GM23248 (cell line): ENCODE measurements at regions not wholly inside any gene's neighbourhood (a gene's known extent, or its start where the extent isn't known, plus 50 kb on each side); places are given as distances from the start of the nearest gene placed in this dataset.

Experiments used
- DNase-seq: peaks from one replicate; pipeline ENCODE4 v3.0.0-alpha.2; 2015
- H2AFZ ChIP-seq: fragments of 200-600 bp; sonication (generic); 2 replicates; pipeline ENCODE4 v1.6.1; 2016; ENCODE audit warnings: antibody characterized with exemption
- H3F3A ChIP-seq: fragments of 200-600 bp; sonication (generic); 2 replicates; pipeline ENCODE4 v1.6.1; 2016; ENCODE audit warnings: mild to moderate bottlenecking, antibody characterized with exemption, mixed run types; ENCODE audit not compliant: insufficient read depth
- H3K27ac ChIP-seq: fragments of 200-600 bp; sonication (generic); 2 replicates; pipeline ENCODE4 v1.5.1; 2016; ENCODE audit warnings: mild to moderate bottlenecking
- H3K27me3 ChIP-seq: fragments of 200-600 bp; sonication (generic); replicated peaks from 2 replicates; pipeline ENCODE4 v1.6.1; 2016; ENCODE audit warnings: mild to moderate bottlenecking; ENCODE audit not compliant: insufficient read depth
- H3K36me3 ChIP-seq: fragments of 200-600 bp; sonication (generic); 2 replicates; pipeline ENCODE4 v1.6.1; 2016; ENCODE audit warnings: low read depth, mild to moderate bottlenecking
- H3K4me1 ChIP-seq: fragments of 200-600 bp; sonication (generic); 2 replicates; pipeline ENCODE4 v1.6.1; 2016; ENCODE audit warnings: mild to moderate bottlenecking; ENCODE audit not compliant: insufficient read depth
- H3K4me2 ChIP-seq: fragments of 200-600 bp; sonication (generic); one replicate; pipeline ENCODE4 v1.6.1; 2016; ENCODE audit warnings: mild to moderate bottlenecking; ENCODE audit not compliant: unreplicated experiment
- H3K4me3 ChIP-seq: fragments of 200-600 bp; sonication (generic); 2 replicates; pipeline ENCODE4 v1.5.1; 2016; ENCODE audit warnings: mild to moderate bottlenecking
- H3K79me2 ChIP-seq: fragments of 200-600 bp; sonication (generic); 2 replicates; pipeline ENCODE4 v1.6.1; 2016; ENCODE audit warnings: mild to moderate bottlenecking; ENCODE audit not compliant: insufficient read depth
- H3K9ac ChIP-seq: fragments of 200-600 bp; sonication (generic); 2 replicates; pipeline ENCODE4 v1.6.1; 2016; ENCODE audit warnings: mild to moderate bottlenecking
- H3K9me2 ChIP-seq: fragments of 200-600 bp; sonication (generic); 2 replicates; pipeline ENCODE4 v1.6.1; 2016; ENCODE audit warnings: mixed run types, mild to moderate bottlenecking, moderate library complexity; ENCODE audit not compliant: insufficient read depth
- H3K9me3 ChIP-seq: fragments of 200-600 bp; sonication (generic); one replicate; pipeline ENCODE4 v1.6.1; 2017; ENCODE audit warnings: low read depth
- H4K20me1 ChIP-seq: fragments of 200-600 bp; sonication (generic); 2 replicates; pipeline ENCODE4 v1.6.0; 2016; ENCODE audit not compliant: insufficient read depth
- EZH2 ChIP-seq: fragments of 200-600 bp; sonication (generic); IDR thresholded peaks from 2 replicates; pipeline ENCODE4 v1.6.1; 2018; ENCODE audit warnings: antibody characterized with exemption, mild to moderate bottlenecking; ENCODE audit not compliant: insufficient read depth, poor library complexity, severe bottlenecking
- EZH2phosphoT487 ChIP-seq: fragments of 200-600 bp; sonication (generic); IDR thresholded peaks from 2 replicates; pipeline ENCODE4 v1.6.1; 2018; ENCODE audit warnings: antibody characterized with exemption, moderate library complexity, mild to moderate bottlenecking, low read depth; ENCODE audit not compliant: insufficient read depth
- WGBS, 2 experiments: methylation state at CpG; one replicate each; pipeline ENCODE4 v1.1.6; 2015 to 2017; ENCODE audit warnings: low lambda C conversion rate in 2 of 2, low coverage in 1 of 2; ENCODE audit errors: missing lambda C conversion rate in 2 of 2; 5-methylcytosine and 5-hydroxymethylcytosine counted together
- in situ Hi-C: fragments of 300-500 bp; cut with MboI; formaldehyde crosslinking; loops from 2 replicates; pipeline ENCODE4 v1.15.0; 2020

DNA sequence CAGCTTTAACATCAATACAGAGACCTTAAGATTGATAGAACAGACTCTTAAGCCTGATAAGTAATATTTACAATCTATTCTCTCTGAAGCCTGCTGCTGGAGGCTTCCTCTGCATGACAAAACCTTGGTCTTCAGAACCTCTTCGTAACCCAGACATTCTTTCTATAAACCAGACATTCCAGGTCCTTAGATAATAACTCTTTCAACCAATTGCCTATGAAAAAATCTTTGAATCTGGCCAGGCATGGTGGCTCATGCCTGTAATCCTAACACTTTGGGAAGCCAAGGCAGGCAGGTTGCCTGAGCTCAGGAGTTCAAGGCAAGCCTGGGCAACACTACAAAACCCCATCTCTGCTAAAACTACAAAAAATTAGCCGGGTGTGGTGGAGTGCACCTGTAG lies 327.8 kb downstream of the ENC1 start:
- peak; percentile 29 for DNase-seq
- no peak overlapping the region for H3K9ac ChIP-seq
- no peaks in the 10 kb centered on the region for H3K9me2 ChIP-seq
- WGBS, 2 experiments, result 89% methylated on average over 2 of the region's 2 CpGs
- H3K9me3 ChIP-seq, result no peaks in the 10 kb centered on the region
- no peaks in the 10 kb centered on the region for H4K20me1 ChIP-seq
- H3K27ac ChIP-seq, result no peak overlapping the region
- in situ Hi-C loops, result no loop called here
- H3K4me2 ChIP-seq, result no peak overlapping the region
- peaks cover 34% of the 10 kb centered on the region for H3F3A ChIP-seq
- no peaks in the 10 kb centered on the region for H3K79me2 ChIP-seq
- no peaks in the 10 kb centered on the region for H3K27me3 ChIP-seq
- H3K36me3 ChIP-seq, result no peaks in the 10 kb centered on the region
- no peak overlapping the region for H3K4me3 ChIP-seq
- no peak for TF ChIP-seq EZH2
- TF ChIP-seq EZH2phosphoT487, result no peak
- peaks cover 57% of the 10 kb centered on the region for H3K4me1 ChIP-seq
- H2AFZ ChIP-seq, result no peak overlapping the region

DNA sequence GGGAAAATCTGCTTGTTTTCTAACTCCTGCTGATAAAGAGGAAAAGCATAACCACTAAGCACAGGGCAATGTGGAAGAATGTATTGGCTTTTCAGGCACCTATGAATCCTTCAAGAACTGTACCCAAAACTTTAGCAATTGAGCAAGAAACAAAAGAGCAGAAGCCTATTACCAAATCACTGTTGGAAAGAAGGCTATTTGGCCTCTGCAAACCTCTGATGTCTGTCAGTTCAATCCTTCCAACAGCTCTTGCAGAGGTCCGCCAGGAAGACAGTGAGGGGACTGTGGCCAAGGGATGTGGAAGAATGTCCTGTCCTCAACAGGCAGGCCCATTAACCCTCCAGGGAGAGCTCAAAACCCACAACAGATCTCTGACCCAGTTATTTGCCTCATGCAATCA lies 328.6 kb downstream of the ENC1 start:
- no peak for DNase-seq
- Histone ChIP-seq H3K9me3 (no peaks in the 10 kb centered on the region), H3K4me3 (no peak overlapping the region), H3K79me2 (no peaks in the 10 kb centered on the region), H3K4me2 (no peak overlapping the region), H4K20me1 (no peaks in the 10 kb centered on the region), H3K27ac (no peak overlapping the region), H2AFZ (no peak overlapping the region), H3F3A (peaks cover 26% of the 10 kb centered on the region), H3K9ac (no peak overlapping the region), H3K4me1 (peaks cover 50% of the 10 kb centered on the region), H3K9me2 (no peaks in the 10 kb centered on the region), H3K27me3 (no peaks in the 10 kb centered on the region), H3K36me3 (no peaks in the 10 kb centered on the region)
- 77 to 95% methylated on average over 1 of the region's 1 CpG for WGBS, 2 experiments
- in situ Hi-C loops, result no loop called here
- TF ChIP-seq EZH2phosphoT487 (no peak), EZH2 (no peak)

GRCh38 chr5:74310997-74311930 lies 329.3 kb downstream of the ENC1 start:
- peaks cover 43% of the 10 kb centered on the region for H3K4me1 ChIP-seq
- H3K36me3 ChIP-seq, result no peaks in the 10 kb centered on the region
- H3K79me2 ChIP-seq, result no peaks in the 10 kb centered on the region
- no peak overlapping the region for H3K27ac ChIP-seq
- no peak overlapping the region for H3K9ac ChIP-seq
- H3F3A ChIP-seq, result peaks cover 21% of the 10 kb centered on the region
- no peak for DNase-seq
- TF ChIP-seq EZH2 (no peak), EZH2phosphoT487 (no peak)
- no peaks in the 10 kb centered on the region for H3K9me2 ChIP-seq
- no peaks in the 10 kb centered on the region for H3K27me3 ChIP-seq
- WGBS, 2 experiments, result 89 to 93% methylated on average over 8 of the region's 8 CpGs
- H4K20me1 ChIP-seq, result no peaks in the 10 kb centered on the region
- no peaks in the 10 kb centered on the region for H3K9me3 ChIP-seq
- no peak overlapping the region for H3K4me2 ChIP-seq
- in situ Hi-C loops, result no loop called here
- H2AFZ ChIP-seq, result no peak overlapping the region
- H3K4me3 ChIP-seq, result no peak overlapping the region

DNA sequence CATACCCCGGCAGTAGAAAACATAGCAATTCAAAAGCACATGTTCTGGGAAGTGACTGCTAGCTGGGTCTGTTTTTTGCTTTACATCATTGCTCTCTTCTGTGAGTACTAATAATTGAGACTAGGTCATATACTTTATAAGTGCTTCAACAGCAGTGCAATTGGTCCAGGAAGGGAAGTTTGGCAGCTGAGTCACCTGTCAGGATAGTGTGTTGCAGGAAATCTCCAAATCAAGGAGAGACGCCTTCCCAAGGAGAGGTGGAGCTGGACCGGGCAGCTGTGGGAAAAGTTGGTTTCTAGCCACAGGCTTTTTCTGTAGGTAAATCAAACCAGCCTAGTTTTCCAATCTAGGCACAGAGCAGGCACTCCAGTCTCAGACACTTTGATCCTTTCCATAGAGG lies 330.1 kb downstream of the ENC1 start:
- H3K9me3 ChIP-seq, result no peaks in the 10 kb centered on the region
- H3K4me3 ChIP-seq, result no peak overlapping the region
- H3K9ac ChIP-seq, result no peak overlapping the region
- no peaks in the 10 kb centered on the region for H3K36me3 ChIP-seq
- TF ChIP-seq EZH2phosphoT487 (no peak), EZH2 (no peak)
- H3F3A ChIP-seq, result peaks cover 16% of the 10 kb centered on the region
- H3K27ac ChIP-seq, result no peak overlapping the region
- peaks cover 35% of the 10 kb centered on the region for H3K4me1 ChIP-seq
- no peaks in the 10 kb centered on the region for H3K9me2 ChIP-seq
- no peaks in the 10 kb centered on the region for H3K79me2 ChIP-seq
- no peaks in the 10 kb centered on the region for H4K20me1 ChIP-seq
- in situ Hi-C loops, result no loop called here
- H3K4me2 ChIP-seq, result no peak overlapping the region
- 88 to 95% methylated on average over 3 of the region's 3 CpGs for WGBS, 2 experiments
- no peaks in the 10 kb centered on the region for H3K27me3 ChIP-seq
- peak; percentile 42 for DNase-seq
- no peak overlapping the region for H2AFZ ChIP-seq
